IPS-18c (cell line): ENCODE measurements at regions not wholly inside any gene's neighbourhood (a gene's known extent, or its start where the extent isn't known, plus 50 kb on each side); places are given as distances from the start of the nearest gene placed in this dataset.

ENCODE experiments used
- H3K4me3 ChIP-seq: 2 replicates; pipeline ENCODE4 v1.7.0; 2013; ENCODE audit warnings: low read depth, mild to moderate bottlenecking, low read length, moderate library complexity; ENCODE audit not compliant: insufficient read depth
- H3K9me3 ChIP-seq: one replicate; pipeline ENCODE4 v1.6.1; 2013; ENCODE audit warnings: mild to moderate bottlenecking, low read length, moderate library complexity; ENCODE audit not compliant: control insufficient read depth, insufficient read depth

DNA sequence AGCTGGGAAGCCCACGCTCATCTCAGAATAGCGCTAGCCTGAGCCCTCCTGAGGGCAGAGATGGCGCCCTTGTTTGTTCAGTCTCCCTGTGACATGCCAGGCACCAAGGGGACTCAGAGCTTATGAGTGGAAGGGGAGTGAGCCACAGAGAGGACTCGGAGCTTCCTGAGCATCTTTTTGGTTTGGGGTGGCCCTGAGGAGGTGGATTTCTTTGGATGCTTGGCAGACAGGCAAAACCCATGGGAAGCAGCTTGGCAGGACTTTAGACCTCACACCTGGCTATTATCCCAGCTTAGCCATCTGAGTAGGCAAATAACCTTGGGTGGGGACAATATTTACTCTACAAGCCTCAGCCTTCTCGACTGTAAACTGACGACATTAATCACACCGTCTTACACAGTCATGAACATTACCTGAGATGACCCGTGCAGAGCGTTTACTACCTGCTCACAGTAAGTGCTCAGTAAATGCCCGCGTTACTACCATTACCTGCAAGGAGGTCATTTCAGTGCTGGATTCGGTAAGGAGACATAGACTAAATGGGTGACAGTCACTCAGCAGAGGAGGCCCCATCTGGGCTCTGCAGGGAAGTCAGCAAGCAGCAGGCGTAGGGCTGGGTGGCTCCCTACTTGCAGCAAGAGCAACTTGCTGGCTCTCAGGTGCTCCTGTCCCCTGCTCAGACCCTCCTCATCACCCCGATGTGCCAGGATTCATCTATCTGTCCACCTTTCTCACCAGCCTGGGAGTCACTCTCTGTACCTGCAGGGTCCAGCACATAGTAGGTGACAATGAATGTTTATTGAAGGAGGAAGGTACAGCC is 54.9 kb downstream of the KLHDC7A start:
- Histone ChIP-seq H3K9me3 (no peaks in the 10 kb centered on the region), H3K4me3 (no peak overlapping the region)

DNA sequence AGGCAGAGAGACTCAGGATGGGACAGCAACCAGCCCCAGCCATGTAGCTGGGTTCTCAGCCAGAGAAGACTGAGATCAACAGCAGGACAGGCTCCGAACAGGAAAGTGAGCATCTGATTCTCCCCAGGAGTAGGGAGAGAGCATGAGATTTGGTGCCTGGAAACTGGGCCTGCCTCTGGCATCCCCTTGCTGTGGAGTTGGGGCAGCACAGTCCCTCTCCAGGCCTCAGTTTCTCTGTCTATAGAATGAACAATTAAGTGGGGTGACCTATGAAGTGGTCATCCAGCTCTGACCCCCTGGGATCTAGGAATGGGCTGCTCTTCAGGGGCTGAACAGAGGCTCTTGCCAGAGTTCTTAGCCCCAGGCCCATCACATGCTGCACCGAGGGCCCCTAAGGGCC is 55.6 kb downstream of the KLHDC7A start:
- H3K4me3 ChIP-seq = no peak overlapping the region
- H3K9me3 ChIP-seq = no peaks in the 10 kb centered on the region

DNA sequence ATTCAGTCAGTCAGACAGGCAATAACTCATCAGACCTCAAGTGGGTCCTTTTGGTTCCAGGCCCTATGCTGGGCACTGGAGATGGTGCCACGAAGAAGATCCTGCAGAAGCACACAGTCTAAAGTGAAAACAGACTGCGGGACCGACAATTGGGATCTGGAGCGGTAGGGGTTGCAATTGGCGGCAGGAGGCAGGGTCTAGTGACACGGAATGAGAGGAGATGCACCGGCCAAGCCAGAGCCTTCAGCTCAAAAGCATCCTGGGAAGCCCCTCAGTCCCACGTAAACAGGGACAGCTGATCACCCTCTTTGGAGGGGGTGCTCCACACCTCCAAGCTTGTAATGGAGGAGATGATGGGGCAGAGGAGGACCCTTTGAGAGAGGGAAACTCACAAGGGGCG is 56.2 kb downstream of the KLHDC7A start:
- Histone ChIP-seq H3K9me3 (no peaks in the 10 kb centered on the region), H3K4me3 (no peak overlapping the region)

DNA sequence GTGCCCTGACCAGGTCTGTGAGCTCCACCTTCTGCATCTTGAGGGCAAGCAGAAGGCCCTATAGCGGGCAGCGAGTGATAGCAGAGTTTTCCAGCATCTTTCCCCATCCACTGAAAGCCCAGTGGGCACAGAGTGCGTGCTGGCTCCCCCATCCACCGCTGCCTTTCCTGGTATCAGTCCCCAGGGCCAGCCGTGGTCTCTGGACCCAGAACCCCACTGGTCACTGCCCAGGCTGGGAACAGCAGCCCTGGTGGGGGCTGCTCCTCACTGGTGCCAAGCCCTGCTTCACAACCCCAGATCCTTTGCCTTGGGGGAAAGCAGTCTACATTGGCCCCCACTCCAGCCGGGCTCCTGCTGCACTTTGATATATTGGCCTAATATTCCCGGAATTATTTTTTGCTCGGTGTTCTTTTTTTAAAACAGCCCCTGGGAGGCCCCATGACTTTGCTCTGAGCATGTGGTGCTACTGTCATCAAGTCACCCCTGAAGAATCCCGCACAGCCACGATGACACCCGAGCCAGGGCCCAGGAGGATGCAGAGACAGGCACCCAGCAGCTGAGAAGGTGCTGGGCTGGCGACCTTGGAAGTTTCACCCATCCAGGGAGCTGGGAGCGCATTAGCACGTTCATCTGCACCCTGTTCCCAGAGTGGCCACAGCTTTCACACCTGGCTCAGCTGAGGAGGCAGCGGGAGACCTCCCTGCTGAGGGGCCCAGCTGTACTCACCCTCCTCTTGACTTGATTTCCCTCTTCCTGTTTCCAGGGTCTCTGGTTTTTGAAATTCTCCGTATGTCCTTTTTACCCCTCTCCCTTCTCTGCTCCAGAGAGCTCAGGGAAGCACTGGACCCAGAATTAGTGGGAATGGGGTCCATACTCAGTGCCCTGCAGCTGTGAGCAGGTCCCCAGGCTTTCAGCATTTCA is 56.9 kb downstream of the KLHDC7A start:
- Histone ChIP-seq H3K4me3 (no peak overlapping the region), H3K9me3 (no peaks in the 10 kb centered on the region)

DNA sequence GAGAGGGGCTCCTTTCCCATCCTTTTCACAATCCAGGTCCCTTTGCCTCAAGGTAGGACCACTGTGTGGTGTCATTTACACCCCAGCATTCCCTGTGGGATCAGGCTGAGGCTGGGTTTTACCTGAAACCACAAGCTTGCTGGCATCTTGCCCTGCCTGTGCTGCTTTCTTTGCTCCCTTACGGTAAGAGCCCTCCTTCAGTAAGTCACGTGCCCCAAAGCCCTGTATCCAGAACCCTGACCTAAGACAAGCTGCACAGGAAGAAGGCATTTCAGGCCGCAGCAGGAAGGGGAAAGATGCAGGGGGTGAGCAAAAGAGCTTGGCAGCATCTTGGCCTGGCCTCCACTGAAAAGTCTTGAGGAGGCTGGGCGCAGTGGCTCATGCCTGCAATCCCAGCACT is 58.4 kb downstream of the KLHDC7A start:
- Histone ChIP-seq H3K9me3 (no peaks in the 10 kb centered on the region), H3K4me3 (no peak overlapping the region)

DNA sequence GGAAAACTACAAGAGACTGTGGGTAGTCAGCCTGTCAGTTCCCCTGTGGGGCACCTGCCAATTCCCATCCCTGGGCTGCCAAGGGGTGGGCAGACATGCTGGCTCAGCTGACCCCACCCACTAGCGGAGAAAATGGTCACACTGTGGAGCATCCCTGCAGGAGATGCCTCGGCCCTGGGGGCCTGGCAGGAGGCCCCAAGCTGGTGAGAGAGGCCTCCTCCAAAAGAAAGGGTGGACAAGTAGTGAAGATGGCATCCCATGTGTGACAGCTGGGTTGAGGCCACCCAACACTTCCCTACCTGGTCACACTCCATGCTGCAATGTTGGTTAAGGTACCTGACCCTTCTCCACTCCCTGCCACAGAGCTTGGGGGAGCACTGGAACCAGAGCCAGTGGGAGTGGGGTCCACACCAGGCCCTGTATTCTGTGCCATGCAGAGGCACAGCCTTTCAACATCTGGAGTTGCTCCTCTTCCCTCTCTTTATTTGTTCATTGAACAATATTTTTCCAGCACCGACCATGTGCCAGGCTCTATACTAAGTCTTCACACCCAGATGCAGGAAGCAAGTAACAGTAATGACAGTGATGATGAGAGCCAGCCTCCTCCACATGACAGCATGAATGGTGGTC is 59.5 kb downstream of the KLHDC7A start:
- no peak overlapping the region for H3K4me3 ChIP-seq

DNA sequence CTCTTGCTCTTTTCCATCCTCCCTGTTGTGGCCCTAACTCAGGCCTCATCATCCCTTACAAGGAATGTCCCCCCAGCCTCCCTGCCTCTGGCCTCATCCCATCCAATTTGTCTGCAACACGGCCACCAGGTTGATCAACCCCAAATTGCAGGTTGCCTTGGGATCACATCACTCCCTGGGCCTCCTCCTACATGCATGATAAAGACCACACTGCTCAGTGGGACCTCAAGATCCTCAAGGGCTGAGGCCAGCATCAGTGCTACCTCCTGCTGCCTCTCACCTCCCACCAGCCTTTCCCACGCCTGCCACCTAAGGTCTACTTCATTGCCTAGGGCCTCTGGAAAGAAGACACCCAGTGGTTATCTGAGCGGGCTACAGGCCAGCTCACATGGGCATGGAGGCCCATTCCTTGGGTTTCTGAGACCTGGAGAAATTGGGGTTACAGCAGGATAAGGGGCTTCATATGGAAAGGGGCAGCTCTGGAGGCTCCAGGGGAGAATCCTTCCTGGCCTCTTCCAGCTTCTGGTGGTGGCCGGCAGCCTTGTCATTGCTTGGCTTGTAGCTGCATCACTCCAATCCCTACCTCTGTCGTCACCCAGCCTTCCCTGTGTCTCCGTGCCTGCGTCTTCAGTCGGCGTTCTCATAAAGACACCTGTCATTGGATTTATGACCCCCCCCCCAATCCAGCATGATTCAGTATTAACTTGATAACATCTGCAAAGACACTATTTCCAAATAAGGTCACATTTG is 60.5 kb downstream of the KLHDC7A start:
- Histone ChIP-seq H3K9me3 (peaks cover 2% of the 10 kb centered on the region), H3K4me3 (no peak overlapping the region)

More for the DNA sequence above, 59.5 kb downstream of the KLHDC7A start:
- peaks cover 2% of the 10 kb centered on the region for H3K9me3 ChIP-seq

DNA sequence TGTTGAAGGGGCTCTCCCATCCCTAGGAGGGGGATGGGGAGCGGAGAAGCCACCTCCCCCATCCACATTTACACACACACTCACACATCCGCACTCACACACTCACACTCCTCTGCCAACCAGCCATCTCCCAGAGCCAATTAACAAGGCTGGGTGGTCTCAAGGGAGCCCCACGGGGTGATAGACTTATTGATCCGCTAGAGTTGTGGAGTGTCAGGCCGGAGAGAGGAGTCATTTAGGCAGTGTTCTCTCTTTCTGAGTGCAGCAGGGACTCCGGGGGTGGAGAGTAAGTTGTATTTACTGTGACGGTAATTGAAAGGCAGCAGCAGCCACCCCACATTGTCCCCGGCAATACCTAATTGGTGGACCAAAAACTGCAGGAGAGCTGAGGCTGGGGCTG is 61.6 kb downstream of the KLHDC7A start:
- H3K4me3 ChIP-seq = no peak overlapping the region

DNA sequence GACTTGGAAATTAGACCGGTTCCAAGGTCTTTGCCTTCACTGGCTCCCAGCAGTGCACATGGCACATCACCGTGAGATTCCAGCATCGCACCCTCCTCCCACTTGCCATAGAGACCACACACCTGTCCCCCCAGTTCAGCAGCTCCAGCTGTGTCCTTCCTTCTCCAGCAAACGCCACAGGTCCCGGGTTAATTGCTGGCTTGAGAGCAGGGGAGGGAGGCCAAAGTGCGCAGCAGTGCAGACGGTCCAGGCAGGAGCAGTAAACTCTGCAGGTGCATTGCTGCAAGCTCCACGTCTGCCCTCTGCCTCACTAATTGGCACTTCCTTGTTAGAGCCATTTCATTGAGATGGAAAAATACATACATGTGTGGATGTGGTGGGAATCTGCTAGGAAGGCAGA is 65.3 kb downstream of the KLHDC7A start:
- Histone ChIP-seq H3K9me3 (peaks cover 2% of the 10 kb centered on the region), H3K4me3 (no peak overlapping the region)

More for the DNA sequence above, 61.6 kb downstream of the KLHDC7A start:
- peaks cover 2% of the 10 kb centered on the region for H3K9me3 ChIP-seq

DNA sequence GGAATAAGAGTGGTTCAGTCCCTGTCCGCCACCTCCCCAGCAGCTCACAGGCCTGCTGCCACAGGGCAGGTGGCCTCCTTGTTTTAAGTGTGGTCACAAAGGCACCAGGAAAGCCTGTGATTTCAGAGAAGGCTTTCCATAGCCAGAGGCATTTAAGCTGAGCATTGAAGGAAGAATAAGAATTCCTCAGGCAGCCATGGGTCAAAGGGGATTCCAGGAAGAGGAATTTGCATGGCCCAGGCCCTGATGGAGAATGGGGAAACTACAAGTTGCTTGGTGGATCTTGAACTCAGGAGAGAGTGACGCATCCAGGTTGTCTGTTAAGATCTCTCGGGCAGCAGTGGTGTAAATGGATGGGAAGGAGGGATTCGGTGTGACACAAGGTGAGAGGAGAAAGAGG is 66.7 kb downstream of the KLHDC7A start:
- Histone ChIP-seq H3K4me3 (no peak overlapping the region), H3K9me3 (peaks cover 2% of the 10 kb centered on the region)

DNA sequence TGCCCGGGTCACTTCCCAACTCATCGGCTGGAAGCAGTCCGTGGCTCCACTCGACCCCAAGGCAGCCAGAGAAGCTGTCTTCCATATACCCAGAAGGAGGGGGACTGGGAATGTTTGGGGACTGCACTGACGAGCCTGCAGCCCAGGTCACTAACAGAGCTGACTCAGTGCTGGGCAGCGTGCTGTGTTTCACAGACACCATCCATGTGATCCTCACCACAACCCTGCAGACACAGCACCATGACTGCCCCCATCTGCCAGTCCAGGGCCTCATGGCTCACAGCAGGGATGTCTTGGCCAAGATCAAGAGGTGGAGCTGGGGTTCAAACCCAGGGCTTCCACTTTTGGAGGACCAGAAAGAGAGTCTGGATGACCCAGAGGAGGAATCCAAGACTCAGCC is 67.9 kb downstream of the KLHDC7A start:
- Histone ChIP-seq H3K4me3 (no peak overlapping the region), H3K9me3 (peaks cover 2% of the 10 kb centered on the region)

DNA sequence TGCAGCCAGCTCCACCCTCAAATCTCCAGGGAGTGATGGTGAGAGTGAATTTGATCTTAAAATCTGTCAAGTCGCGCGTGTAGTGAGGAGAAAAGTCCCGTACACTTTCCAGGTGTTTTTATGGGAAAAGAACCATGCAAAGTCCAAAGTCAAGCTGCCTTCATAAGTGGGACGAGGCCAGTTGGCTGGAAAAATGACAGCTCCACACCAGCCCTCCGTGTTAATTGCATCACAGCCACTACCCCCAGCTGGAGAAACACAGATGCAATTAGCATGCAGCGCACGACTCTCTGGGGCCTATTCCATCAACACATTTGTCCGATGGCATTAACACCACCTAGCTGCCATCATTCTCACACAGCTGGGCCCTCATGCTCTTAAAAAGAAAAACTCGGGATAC is 68.4 kb downstream of the KLHDC7A start:
- peaks cover 2% of the 10 kb centered on the region for H3K9me3 ChIP-seq
- no peak overlapping the region for H3K4me3 ChIP-seq

DNA sequence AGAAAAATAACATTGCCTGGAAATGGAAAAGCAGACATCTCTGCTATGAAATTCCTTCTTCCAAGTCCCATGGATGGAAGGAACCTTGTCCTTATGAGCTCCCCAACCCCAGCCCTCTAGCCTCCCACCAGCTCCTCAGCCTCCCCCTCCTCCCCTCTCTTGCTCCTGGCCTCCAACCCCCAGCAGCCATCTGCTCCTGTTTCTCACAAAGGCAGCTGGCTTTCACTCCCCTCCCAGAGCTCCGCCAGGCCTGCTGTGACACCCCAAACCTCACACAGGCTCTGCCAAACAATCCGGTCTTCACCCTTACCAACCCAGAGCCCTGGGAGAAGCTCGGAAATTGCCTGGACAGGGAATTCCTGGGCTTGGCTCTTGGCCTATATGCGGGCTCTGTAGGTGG is 69.2 kb downstream of the KLHDC7A start:
- H3K9me3 ChIP-seq = peaks cover 2% of the 10 kb centered on the region
- H3K4me3 ChIP-seq = no peak overlapping the region; the same call in 1 of the 2 replicates

DNA sequence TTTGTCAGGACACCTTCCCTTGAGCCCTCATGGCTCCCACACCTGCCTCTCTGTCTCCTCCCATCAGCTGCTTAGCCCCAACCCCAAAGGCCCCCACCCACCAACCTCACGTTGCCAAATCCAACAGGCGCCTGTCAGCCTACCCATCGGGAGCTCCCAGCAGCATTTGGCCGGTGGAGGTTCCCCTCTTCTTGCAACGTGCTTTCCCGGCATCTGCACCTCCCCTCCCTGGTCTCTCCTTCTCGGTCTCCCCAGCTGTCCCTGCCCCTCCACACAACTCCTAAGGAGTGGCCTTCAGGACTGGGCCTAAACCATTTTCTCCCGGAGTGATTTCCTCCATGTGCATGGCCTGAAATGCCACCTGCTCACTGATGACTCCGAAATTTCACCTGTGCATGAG is 71.9 kb downstream of the KLHDC7A start:
- H3K9me3 ChIP-seq = no peaks in the 10 kb centered on the region

DNA sequence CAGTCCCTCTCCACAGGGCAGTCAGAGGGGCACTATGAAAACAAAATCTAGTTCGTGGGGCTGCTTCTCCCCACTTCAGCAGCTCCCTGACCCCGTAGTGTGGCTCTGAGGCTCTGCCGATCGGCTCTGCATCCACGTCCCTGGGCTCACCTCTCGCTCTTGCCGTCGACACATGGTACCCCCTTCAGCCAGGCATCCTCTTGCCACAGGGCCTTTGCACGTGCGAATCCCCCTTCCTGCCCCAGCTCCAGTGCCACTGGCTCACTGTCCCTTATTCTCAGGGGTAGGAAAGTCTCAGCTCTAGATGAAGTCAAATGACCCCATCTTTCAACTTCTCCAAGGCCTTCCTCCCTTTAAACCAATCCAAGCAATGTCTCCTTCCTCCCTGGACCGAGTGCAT is 72.7 kb downstream of the KLHDC7A start:
- H3K4me3 ChIP-seq = no peak overlapping the region

More for the DNA sequence above, 71.9 kb downstream of the KLHDC7A start:
- no peak overlapping the region for H3K4me3 ChIP-seq

DNA sequence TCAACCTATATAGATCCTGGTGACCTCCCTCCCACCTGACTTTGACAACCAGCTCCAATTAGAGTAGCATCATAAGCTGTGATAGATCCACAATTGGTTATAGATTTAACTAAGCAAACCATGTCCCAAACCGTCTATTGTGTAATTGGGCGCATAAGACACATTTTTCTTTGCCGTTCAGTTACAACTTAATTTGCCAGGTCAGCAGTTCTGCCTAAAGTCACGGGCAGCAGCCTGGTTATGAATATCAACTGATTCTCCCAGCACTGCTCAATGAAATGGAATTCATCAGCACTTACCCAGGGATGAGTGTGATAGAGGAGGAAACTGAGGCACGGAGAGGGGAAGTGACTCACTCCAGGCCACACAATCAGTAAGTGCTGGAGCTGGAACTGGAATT is 73.4 kb downstream of the KLHDC7A start:
- Histone ChIP-seq H3K9me3 (no peaks in the 10 kb centered on the region), H3K4me3 (no peak overlapping the region)

More for the DNA sequence above, 72.7 kb downstream of the KLHDC7A start:
- H3K9me3 ChIP-seq = no peaks in the 10 kb centered on the region

DNA sequence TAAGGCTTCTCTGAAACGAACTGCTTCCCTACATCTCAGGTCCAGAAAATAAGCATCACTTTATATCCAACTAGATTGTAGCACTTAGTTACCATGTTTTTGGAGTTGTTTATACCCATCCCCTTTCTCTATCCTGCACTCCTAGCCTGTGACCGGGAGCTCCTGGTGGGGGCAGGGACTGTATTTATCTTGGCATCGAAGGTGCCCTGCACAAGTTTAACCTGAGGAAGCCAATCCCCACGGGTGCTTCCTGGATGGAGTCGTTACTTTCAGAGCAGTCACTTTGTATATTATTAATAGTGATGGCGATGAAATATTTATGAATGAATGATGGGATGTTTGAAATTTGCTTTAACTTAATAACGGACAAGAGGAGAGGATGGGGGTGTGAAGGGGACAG is 73.9 kb downstream of the KLHDC7A start:
- no peaks in the 10 kb centered on the region for H3K9me3 ChIP-seq

More for the DNA sequence above, 73.9 kb downstream of the KLHDC7A start:
- H3K4me3 ChIP-seq = no peak overlapping the region
